ENCODE measurements at regions not wholly inside any gene's neighbourhood (a gene's known extent, or its start where the extent isn't known, plus 50 kb on each side); places are given as distances from the start of the nearest gene placed in this dataset.

DNA sequence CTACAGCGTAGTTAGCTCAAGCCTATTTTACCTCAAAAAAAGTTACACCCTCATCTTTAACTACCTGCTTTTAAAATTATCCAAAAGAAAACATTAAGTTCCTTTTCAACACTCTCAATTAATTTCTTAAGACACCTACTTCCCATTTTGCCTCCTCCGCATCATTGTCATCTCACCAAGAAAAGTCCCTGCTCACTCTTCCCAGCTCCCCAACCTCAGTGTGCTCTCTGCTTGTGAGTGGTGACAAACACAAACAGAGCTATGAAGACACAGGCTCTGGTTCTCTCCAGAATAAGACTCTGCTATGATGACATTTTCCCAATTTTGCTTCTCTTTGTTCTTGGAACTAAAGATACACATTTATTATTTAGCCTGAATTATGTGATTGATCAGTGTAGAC is 385.1 kb upstream of the HTR2A start:
- Histone ChIP-seq H3K4me1 (ENCODE audit: control insufficient read depth in 5 of 5, insufficient read depth in 5 of 5, low read length in 5 of 5) (no peaks in the 10 kb centered on the region), H3K9ac (ENCODE audit: low read length in 5 of 5) (no peak overlapping the region), H3K36me3 (ENCODE audit: control insufficient read depth in 5 of 5, insufficient read depth in 5 of 5, low read length in 5 of 5) (no peaks in the 10 kb centered on the region), H3K4me3 (ENCODE audit: low read depth in 1 of 5, low read length in 5 of 5) (no peak overlapping the region), H3K27me3 (ENCODE audit: control insufficient read depth in 5 of 5, insufficient read depth in 4 of 5, low read length in 5 of 5) (no peaks in the 10 kb centered on the region), H3K9me3 (ENCODE audit: control insufficient read depth in 5 of 5, low read length in 5 of 5) (no peaks in the 10 kb centered on the region), H3K27ac (ENCODE audit: low read depth, low read length) (no peak overlapping the region)

DNA sequence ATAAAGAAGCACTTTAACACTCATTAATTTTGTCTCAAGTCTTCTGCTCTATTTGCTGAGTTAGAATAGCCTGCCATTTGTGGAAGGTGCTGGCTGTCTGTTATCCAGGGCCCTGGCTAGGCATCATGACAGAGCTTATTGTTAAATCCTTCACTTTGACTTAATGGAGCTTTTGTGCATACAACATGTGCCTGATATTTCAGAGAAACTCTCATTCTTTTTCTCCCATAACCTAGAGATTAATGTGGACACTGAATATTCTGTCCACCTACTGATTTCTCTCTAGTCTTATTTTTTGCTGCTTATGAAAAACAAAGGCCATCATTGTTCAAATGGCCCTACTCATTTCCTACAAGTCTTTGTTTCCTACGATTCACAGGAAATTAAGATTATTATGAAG is 383.1 kb upstream of the HTR2A start:
- Histone ChIP-seq H3K4me1 (ENCODE audit: control insufficient read depth in 5 of 5, insufficient read depth in 5 of 5, low read length in 5 of 5) (no peaks in the 10 kb centered on the region), H3K27me3 (ENCODE audit: control insufficient read depth in 5 of 5, insufficient read depth in 4 of 5, low read length in 5 of 5) (no peaks in the 10 kb centered on the region), H3K9ac (ENCODE audit: low read length in 5 of 5) (no peak overlapping the region), H3K4me3 (ENCODE audit: low read depth in 1 of 5, low read length in 5 of 5) (no peak overlapping the region), H3K36me3 (ENCODE audit: control insufficient read depth in 5 of 5, insufficient read depth in 5 of 5, low read length in 5 of 5) (no peaks in the 10 kb centered on the region), H3K9me3 (ENCODE audit: control insufficient read depth in 5 of 5, low read length in 5 of 5) (no peaks in the 10 kb centered on the region), H3K27ac (ENCODE audit: low read depth, low read length) (no peak overlapping the region)

DNA sequence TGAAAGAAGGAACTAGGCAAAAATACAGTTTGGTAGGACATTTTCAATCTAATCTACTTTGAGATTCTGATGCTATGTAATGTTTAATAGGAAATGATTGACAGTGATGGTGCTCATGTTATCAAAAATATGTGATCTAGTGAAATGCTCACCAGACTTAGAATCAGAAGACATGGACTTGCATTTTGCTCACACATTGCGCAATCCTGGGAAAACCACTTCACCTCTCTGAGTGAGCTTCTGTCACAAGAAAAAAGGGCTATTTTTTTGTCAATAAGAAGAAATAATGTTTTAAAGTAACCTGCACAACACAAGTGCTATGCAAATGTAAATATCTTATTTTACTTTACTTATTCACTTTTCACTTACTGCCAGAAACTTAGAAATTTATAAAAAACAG is 380.9 kb upstream of the HTR2A start:
- H3K27ac ChIP-seq (ENCODE audit: low read depth, low read length) = no peak overlapping the region
- no peak overlapping the region for H3K9ac ChIP-seq (ENCODE audit: low read length in 5 of 5)
- no peaks in the 10 kb centered on the region for H3K27me3 ChIP-seq (ENCODE audit: control insufficient read depth in 5 of 5, insufficient read depth in 4 of 5, low read length in 5 of 5)
- H3K36me3 ChIP-seq (ENCODE audit: control insufficient read depth in 5 of 5, insufficient read depth in 5 of 5, low read length in 5 of 5) = no peaks in the 10 kb centered on the region
- no peak overlapping the region for H3K4me3 ChIP-seq (ENCODE audit: low read depth in 1 of 5, low read length in 5 of 5)
- H3K9me3 ChIP-seq (ENCODE audit: control insufficient read depth in 5 of 5, low read length in 5 of 5) = no peaks in the 10 kb centered on the region
- no peaks in the 10 kb centered on the region for H3K4me1 ChIP-seq (ENCODE audit: control insufficient read depth in 5 of 5, insufficient read depth in 5 of 5, low read length in 5 of 5)

DNA sequence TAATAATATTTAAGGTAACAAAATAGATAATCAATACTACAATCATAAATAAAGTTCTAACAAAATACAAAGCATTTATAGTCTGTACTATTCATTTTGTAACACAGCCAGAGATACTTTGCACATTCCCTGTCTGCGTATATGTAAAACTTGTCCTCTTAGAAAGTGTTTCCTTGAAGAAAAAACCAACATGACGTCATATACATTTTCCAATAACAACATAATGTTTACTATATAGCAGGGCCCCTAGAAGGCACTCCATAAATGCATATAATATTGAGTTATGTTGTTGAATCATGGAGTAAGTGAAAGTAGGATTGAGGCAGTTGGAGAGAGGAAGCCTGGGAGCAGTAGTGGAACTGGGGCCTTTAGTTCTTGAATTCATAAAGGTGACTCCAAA is 371.4 kb upstream of the HTR2A start:
- no peaks in the 10 kb centered on the region for H3K4me1 ChIP-seq (ENCODE audit: control insufficient read depth in 5 of 5, insufficient read depth in 5 of 5, low read length in 5 of 5)
- H3K36me3 ChIP-seq (ENCODE audit: control insufficient read depth in 5 of 5, insufficient read depth in 5 of 5, low read length in 5 of 5) = no peaks in the 10 kb centered on the region

DNA sequence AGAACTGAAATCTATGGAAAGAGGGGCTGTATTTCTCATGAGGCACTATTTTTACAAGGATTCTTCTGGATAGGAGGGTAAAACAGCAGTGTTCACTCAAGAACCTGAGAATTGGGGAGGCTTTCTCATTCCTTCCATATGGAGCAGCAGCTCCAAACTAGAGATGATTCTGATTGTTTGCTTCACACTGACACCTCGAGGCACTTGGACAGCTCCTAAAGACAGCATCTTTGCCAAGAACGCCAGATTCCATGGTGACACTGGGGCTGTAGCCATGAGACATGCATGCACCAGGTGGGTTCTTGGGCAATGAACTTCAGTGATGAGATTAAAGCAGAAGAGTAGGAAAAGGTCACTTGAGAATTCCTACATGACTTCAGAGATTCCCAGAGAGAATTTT is 361.5 kb upstream of the HTR2A start:
- Histone ChIP-seq H3K9me3 (ENCODE audit: control insufficient read depth in 5 of 5, low read length in 5 of 5) (peaks cover 0 to 5% (median 2%) of the 10 kb centered on the region in 5 donors), H3K4me3 (ENCODE audit: low read depth in 1 of 5, low read length in 5 of 5) (no peak overlapping the region), H3K27me3 (ENCODE audit: control insufficient read depth in 5 of 5, insufficient read depth in 4 of 5, low read length in 5 of 5) (no peaks in the 10 kb centered on the region), H3K27ac (ENCODE audit: low read depth, low read length) (no peak overlapping the region), H3K4me1 (ENCODE audit: control insufficient read depth in 5 of 5, insufficient read depth in 5 of 5, low read length in 5 of 5) (no peaks in the 10 kb centered on the region), H3K9ac (ENCODE audit: low read length in 5 of 5) (no peak overlapping the region), H3K36me3 (ENCODE audit: control insufficient read depth in 5 of 5, insufficient read depth in 5 of 5, low read length in 5 of 5) (no peaks in the 10 kb centered on the region)

More for the DNA sequence above, 371.4 kb upstream of the HTR2A start:
- no peak overlapping the region for H3K9ac ChIP-seq (ENCODE audit: low read length in 5 of 5)
- H3K27me3 ChIP-seq (ENCODE audit: control insufficient read depth in 5 of 5, insufficient read depth in 4 of 5, low read length in 5 of 5) = no peaks in the 10 kb centered on the region
- H3K9me3 ChIP-seq (ENCODE audit: control insufficient read depth in 5 of 5, low read length in 5 of 5) = peaks cover 0 to 4% (median 0%) of the 10 kb centered on the region in 5 donors
- H3K4me3 ChIP-seq (ENCODE audit: low read depth in 1 of 5, low read length in 5 of 5) = no peak overlapping the region
- H3K27ac ChIP-seq (ENCODE audit: low read depth, low read length) = no peak overlapping the region

DNA sequence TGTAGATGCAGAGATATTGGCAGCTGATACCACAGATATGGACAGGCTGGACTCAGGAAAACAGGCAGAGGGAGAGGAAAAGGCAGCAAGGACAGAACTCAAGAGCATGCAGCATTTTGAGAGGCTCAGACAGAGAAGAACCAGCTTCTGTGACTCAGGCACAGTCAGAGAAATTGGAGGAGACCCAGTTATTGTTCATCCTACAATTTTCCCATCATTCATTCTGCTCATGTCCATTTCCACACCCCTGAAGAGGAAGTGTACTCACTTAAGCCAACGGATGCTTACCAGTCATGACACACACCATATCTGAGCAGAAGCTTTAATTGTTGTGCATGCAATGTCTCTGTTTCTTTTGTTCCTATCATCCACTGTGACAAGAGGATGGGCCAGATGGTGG is 359.8 kb upstream of the HTR2A start:
- H3K4me1 ChIP-seq (ENCODE audit: control insufficient read depth in 5 of 5, insufficient read depth in 5 of 5, low read length in 5 of 5) = peaks cover 0 to 3% (median 0%) of the 10 kb centered on the region in 5 donors
- H3K4me3 ChIP-seq (ENCODE audit: low read depth in 1 of 5, low read length in 5 of 5) = no peak overlapping the region
- no peaks in the 10 kb centered on the region for H3K27me3 ChIP-seq (ENCODE audit: control insufficient read depth in 5 of 5, insufficient read depth in 4 of 5, low read length in 5 of 5)
- no peaks in the 10 kb centered on the region for H3K36me3 ChIP-seq (ENCODE audit: control insufficient read depth in 5 of 5, insufficient read depth in 5 of 5, low read length in 5 of 5)
- H3K9ac ChIP-seq (ENCODE audit: low read length in 5 of 5) = no peak overlapping the region
- no peaks in the 10 kb centered on the region for H3K9me3 ChIP-seq (ENCODE audit: control insufficient read depth in 5 of 5, low read length in 5 of 5)
- no peak overlapping the region for H3K27ac ChIP-seq (ENCODE audit: low read depth, low read length)

DNA sequence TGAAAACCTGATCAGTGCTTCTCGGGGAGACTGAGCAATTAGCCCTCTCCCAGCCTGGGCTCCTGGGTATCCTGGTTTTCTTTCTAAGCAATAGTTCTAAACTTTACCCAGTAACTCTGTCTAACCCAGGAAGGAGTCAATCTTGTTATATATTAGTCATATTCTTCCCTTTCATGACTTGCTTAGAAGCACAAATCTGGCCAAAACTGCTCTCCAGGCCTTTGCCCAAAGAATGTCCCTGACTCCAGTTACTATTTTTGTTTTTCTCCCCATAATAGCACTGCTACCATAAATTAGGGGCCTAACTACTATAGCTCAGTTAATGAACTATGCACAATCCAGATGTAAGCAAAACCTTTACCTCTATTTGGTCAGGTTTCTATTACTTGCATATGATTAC is 355.8 kb upstream of the HTR2A start:
- Histone ChIP-seq H3K4me3 (ENCODE audit: low read depth in 1 of 5, low read length in 5 of 5) (no peak overlapping the region), H3K4me1 (ENCODE audit: control insufficient read depth in 5 of 5, insufficient read depth in 5 of 5, low read length in 5 of 5) (peaks cover 0 to 17% (median 4%) of the 10 kb centered on the region in 5 donors), H3K36me3 (ENCODE audit: control insufficient read depth in 5 of 5, insufficient read depth in 5 of 5, low read length in 5 of 5) (no peaks in the 10 kb centered on the region), H3K27ac (ENCODE audit: low read depth, low read length) (no peak overlapping the region), H3K27me3 (ENCODE audit: control insufficient read depth in 5 of 5, insufficient read depth in 4 of 5, low read length in 5 of 5) (no peaks in the 10 kb centered on the region), H3K9me3 (ENCODE audit: control insufficient read depth in 5 of 5, low read length in 5 of 5) (no peaks in the 10 kb centered on the region), H3K9ac (ENCODE audit: low read length in 5 of 5) (no peak overlapping the region)

DNA sequence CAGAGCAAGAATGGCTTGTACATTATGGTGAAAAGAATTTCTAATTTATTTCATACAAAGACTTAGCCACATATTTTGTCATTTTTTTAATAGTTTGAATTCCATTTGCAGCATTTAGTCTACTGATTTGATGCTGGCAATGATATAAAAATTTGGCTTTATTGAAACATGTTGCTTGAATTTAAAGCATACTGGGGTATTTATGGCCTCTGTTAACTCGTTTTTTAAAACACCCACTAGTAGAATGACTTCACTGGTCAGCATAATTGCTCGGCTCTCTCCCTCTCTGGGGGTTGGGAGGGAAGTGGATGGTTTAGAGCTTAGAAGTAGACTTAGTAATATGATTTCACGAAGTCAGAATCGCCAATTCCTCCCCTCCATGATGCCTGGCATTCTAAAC is 354.9 kb upstream of the HTR2A start:
- H3K27me3 ChIP-seq (ENCODE audit: control insufficient read depth in 5 of 5, insufficient read depth in 4 of 5, low read length in 5 of 5) = no peaks in the 10 kb centered on the region
- H3K9me3 ChIP-seq (ENCODE audit: control insufficient read depth in 5 of 5, low read length in 5 of 5) = no peaks in the 10 kb centered on the region
- no peaks in the 10 kb centered on the region for H3K36me3 ChIP-seq (ENCODE audit: control insufficient read depth in 5 of 5, insufficient read depth in 5 of 5, low read length in 5 of 5)
- H3K4me3 ChIP-seq (ENCODE audit: low read depth in 1 of 5, low read length in 5 of 5) = no peak overlapping the region
- H3K4me1 ChIP-seq (ENCODE audit: control insufficient read depth in 5 of 5, insufficient read depth in 5 of 5, low read length in 5 of 5) = peaks cover 0 to 17% (median 4%) of the 10 kb centered on the region in 5 donors
- H3K9ac ChIP-seq (ENCODE audit: low read length in 5 of 5) = no peak overlapping the region
- H3K27ac ChIP-seq (ENCODE audit: low read depth, low read length) = no peak overlapping the region

DNA sequence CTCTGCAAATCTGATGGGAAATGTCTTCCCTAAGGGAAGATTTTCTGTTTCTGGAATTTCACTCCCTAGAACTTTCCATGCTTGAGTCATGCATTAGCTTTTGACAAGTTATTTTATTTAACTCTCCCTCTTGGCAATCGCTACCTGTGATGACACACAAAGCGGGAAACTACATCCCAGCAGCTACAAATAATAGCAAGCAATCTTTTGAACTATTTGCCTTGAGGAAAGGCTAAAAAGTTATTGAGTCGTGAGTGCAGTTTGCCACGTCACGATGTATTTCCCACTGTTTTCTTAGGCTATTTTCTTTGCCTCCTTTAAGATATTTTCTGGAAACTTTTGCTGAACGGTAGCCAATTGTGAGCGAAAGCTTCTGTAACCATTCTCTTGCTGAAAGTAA is 353.3 kb upstream of the HTR2A start:
- Histone ChIP-seq H3K4me1 (ENCODE audit: control insufficient read depth in 5 of 5, insufficient read depth in 5 of 5, low read length in 5 of 5) (peaks cover 0 to 17% (median 4%) of the 10 kb centered on the region in 5 donors), H3K9ac (ENCODE audit: low read length in 5 of 5) (no peak overlapping the region), H3K4me3 (ENCODE audit: low read depth in 1 of 5, low read length in 5 of 5) (peak overlapping the region in 2 of 5 donors; percentile 4 to 7), H3K9me3 (ENCODE audit: control insufficient read depth in 5 of 5, low read length in 5 of 5) (no peaks in the 10 kb centered on the region), H3K27ac (ENCODE audit: low read depth, low read length) (no peak overlapping the region), H3K27me3 (ENCODE audit: control insufficient read depth in 5 of 5, insufficient read depth in 4 of 5, low read length in 5 of 5) (no peaks in the 10 kb centered on the region), H3K36me3 (ENCODE audit: control insufficient read depth in 5 of 5, insufficient read depth in 5 of 5, low read length in 5 of 5) (no peaks in the 10 kb centered on the region)

DNA sequence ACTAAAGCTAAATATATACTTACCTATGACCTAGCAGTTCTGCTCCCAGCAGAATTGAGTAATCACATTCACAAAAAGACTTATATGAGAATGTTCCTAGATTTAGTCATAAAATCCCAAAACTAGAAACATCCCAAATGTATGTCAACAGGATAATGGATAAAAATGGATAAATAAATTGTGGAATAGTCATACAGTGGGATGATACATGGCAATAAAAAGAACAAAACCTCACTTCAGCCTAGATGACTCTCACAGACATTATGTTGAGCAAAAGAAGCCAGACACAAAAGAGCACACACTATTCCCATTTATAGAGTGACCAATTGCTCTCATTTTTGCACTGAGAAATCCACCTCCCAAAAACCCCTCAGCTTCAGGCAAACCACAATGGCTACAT is 352.4 kb upstream of the HTR2A start:
- Histone ChIP-seq H3K36me3 (ENCODE audit: control insufficient read depth in 5 of 5, insufficient read depth in 5 of 5, low read length in 5 of 5) (no peaks in the 10 kb centered on the region), H3K4me1 (ENCODE audit: control insufficient read depth in 5 of 5, insufficient read depth in 5 of 5, low read length in 5 of 5) (peaks cover 0 to 17% (median 4%) of the 10 kb centered on the region in 5 donors)

DNA sequence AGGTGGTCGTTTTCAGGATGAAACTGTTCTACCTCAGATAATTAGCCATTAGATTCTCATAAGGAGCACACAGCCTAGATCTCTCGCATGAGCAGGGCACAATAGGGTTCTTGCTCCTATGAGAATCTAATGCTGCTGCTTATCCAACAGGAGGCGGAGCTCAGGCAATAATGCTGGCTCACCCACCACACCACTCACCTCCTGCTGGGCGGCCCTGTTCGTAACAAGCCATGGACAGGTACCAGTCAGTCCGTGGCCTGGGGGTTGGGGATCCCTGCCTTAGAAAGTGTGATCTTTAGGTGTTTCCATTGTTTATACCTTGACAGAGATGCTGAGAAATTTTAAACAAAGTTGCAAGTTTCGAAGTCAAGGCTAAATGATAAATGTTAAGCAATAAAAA is 344.6 kb upstream of the HTR2A start:
- Histone ChIP-seq H3K4me1 (ENCODE audit: control insufficient read depth in 5 of 5, insufficient read depth in 5 of 5, low read length in 5 of 5) (no peaks in the 10 kb centered on the region), H3K9ac (ENCODE audit: low read length in 5 of 5) (no peak overlapping the region), H3K27ac (ENCODE audit: low read depth, low read length) (no peak overlapping the region), H3K36me3 (ENCODE audit: control insufficient read depth in 5 of 5, insufficient read depth in 5 of 5, low read length in 5 of 5) (no peaks in the 10 kb centered on the region), H3K4me3 (ENCODE audit: low read depth in 1 of 5, low read length in 5 of 5) (no peak overlapping the region), H3K9me3 (ENCODE audit: control insufficient read depth in 5 of 5, low read length in 5 of 5) (no peaks in the 10 kb centered on the region), H3K27me3 (ENCODE audit: control insufficient read depth in 5 of 5, insufficient read depth in 4 of 5, low read length in 5 of 5) (no peaks in the 10 kb centered on the region)

More for the DNA sequence above, 352.4 kb upstream of the HTR2A start:
- no peak overlapping the region for H3K27ac ChIP-seq (ENCODE audit: low read depth, low read length)
- H3K4me3 ChIP-seq (ENCODE audit: low read depth in 1 of 5, low read length in 5 of 5) = no peak overlapping the region
- H3K27me3 ChIP-seq (ENCODE audit: control insufficient read depth in 5 of 5, insufficient read depth in 4 of 5, low read length in 5 of 5) = no peaks in the 10 kb centered on the region
- no peak overlapping the region for H3K9ac ChIP-seq (ENCODE audit: low read length in 5 of 5)
- H3K9me3 ChIP-seq (ENCODE audit: control insufficient read depth in 5 of 5, low read length in 5 of 5) = no peaks in the 10 kb centered on the region

Measured in subcutaneous abdominal adipose tissue (tissue), 5 donors.